Right renal cortex interstitium (tissue), 3 donors: ENCODE measurements at regions not wholly inside any gene's neighbourhood (a gene's known extent, or its start where the extent isn't known, plus 50 kb on each side); places are given as distances from the start of the nearest gene placed in this dataset.
"Not testable (repeated sequence)": the region's sequence is repeated elsewhere in the genome, so short reads cannot be mapped to it uniquely, and the experiment has no call there.

Experiments used
- DNase-seq, 3 donors: peaks; one replicate each; pipeline ENCODE4 v3.0.0-alpha.2; 2013; ENCODE audit warnings: low read depth in 3 of 3, low spot score in 2 of 3

DNA sequence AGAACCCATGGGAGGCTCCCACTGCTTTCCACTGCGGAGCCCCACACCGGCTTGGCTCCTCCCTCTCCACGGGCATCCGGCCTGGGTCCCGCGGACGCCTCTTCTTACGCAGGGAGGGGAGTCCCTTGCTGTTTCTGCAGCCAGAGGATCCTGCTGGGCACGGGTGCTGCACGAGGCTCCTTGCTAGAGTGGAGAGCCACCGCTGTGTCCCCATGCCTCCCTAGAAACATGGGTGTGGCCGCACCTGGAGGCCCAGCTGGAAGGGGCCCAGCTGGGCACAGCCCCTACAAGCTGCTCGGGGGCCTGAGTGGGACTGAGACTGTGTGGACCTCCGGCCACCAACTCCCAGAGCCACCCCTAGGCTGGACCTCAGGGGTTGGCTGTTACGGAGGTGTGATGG is 67.7 kb upstream of the GPC1 start:
- no peak for DNase-seq

DNA sequence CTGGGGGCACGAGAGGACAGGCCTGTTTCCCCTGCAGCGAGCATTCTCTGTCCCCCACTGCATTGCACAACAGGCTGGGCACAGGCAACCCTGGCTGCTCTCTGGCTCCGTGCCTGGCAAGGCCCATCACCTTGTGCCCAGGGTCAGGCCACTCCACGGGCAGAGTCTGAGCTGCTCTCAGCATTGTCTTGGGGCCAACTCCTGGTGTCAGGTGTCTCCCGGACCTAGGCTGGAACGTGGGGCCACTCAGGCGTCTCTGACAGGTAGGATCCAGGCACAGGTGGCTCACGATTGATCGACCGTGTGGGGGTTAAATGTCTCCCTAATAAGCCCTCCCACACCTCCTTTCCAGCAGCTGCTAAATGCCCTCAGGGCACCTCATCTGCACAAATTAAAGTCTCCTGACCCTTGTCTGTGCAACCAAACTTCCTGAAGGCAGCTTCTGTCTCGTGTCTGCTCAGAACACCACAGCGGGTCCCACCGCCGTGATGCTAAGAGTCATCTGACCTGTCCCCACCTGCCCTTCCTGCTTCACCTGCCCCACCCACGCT is 66.6 kb upstream of the GPC1 start:
- no peak for DNase-seq

GRCh38 chr2:240369335-240369734 is 66.1 kb upstream of the GPC1 start:
- DNase-seq, result no peak

GRCh38 chr2:240369801-240370585 is 65.5 kb upstream of the GPC1 start:
- DNase-seq, result no peak

DNA sequence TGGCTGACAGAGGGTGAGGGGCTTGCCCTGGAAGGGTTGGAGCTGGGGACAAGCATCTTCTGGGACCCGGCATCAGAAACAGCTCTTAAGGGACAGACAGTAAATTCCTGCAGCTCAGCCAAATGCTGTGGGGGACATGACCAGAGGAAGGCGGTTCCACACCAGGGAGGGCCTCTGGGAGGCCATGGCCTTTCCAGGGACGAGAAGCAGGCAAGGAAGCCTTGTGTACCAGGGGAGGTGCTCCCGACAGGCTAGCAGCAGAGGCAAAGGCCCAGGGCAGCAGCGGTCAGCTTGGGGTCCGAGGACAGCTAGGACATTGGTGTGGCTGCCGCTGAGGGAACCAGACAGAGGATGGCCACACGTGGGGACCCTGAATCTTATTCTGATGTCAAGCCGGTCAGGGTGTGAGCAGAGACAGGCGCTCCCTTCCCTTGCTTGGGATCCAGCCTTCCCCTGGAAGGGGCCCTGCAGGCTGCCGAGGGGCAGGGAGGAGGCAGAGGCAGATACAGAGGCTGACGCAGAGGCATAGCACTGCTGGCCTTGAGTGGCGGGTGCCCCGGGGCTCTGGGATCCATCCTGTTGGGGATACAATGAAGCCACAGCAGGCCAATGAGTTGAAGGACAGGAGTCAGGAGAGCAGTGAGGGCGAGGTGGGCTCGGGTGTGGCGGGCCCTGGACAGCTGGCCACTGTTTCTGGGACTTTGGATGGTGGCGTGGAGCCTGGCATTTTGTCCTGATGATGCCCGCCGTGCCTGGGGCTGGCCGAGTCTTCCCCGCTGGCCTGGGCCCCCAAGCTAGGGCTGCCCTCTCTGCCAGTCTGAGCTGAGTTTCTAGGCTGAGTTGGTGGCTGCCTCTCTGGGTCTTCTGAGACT is 64.1 kb upstream of the GPC1 start:
- no peak for DNase-seq

GRCh38 chr2:240372101-240372500 is 63.4 kb upstream of the GPC1 start:
- DNase-seq, result no peak

DNA sequence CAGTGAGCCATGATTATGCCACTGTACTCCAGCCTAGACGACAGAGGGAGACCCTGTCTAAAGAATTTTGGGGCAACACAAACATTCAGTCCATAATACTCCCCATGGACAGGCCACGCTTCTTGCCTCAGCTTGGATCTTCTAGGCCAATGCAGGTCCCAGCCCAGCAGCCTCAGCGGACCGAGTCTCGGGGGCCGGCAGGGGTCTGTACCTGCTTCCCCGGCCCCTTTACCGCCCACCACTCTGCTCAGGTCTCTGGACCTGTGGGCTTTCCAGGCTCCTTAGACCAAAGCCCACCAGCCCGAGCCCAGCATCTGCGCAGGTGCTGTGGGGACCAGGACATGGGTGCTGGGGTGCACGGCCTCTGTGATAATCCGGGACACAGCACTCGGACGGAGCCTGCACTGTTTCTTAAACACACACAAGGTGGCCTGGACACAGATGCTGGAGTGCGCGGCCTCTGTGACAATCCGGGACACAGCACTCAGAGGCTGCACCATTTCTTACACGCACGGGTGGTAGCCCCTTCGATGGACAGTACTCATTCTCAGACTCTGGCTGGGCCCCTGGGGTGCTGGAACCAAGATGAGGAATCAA is 62.1 kb upstream of the GPC1 start:
- DNase-seq, result no peak

DNA sequence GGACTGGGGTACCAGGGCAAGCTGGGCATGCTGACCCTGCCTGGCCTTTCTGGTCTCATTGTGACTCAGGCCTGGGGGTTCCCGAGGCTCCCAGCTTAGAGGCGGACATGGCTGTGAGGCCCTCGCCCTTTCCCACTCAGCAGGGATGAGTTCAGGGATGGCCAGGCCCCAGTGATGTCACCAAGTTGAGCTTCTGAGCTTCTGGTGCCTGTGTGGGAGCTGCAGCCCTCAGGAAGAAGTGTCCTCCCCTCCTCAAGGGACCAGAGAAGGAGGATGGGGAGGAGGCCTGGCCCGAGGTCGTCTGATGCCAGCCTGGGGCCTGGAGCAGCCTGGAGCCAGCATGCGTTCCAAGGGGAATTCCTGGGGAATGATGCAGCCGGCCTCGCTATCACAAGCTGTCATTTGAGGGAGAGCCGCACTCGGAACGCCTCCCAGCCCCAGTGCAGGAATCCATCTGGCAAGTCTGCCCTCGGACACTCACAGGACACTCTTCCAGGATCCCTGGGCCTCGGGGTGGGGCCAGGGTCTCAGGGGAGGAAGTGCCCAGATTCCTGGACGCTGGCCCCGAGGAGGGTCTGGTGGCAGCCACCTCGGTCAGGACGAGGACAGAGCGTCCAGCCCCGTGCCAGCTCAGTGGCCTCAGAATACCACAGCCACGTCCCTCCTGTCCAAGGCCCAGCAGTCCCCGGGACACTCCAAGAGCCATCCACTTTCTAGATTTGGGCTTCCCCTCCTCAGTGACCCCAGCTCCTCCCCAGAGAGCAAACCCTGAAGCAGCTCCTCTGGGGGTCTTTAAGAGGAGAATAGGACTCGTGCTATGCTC is 61.2 kb upstream of the GPC1 start:
- no peak for DNase-seq

DNA sequence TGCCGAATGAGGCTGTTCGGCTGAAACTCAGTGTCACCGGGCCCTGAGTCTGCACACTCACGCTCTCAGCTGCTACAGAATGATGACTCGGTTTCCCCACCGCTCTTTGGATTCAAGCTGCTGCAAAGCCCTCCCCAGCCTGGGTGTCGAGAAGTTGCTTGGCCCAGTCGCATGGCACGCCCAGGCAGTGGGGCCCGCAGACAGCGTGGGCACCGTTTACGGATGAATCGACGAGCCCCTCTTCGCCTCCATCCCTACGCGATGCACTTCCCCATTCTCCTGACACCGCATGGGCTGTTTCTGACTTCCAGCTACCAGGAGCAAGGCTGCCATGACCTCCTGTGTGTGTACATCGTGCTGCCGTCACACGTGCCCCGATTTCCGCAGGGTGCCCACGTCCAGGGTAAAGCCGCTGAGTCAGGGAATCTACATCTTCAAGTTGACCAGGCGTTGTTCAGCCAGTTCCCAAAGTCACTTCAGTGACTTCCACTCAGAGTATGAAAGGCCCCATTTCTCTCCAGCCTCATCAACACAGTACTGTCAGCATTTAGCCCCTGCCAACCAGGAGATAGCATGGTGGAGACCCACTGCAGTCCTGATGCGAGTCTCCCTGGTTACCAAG is 60.3 kb upstream of the GPC1 start:
- no peak for DNase-seq

DNA sequence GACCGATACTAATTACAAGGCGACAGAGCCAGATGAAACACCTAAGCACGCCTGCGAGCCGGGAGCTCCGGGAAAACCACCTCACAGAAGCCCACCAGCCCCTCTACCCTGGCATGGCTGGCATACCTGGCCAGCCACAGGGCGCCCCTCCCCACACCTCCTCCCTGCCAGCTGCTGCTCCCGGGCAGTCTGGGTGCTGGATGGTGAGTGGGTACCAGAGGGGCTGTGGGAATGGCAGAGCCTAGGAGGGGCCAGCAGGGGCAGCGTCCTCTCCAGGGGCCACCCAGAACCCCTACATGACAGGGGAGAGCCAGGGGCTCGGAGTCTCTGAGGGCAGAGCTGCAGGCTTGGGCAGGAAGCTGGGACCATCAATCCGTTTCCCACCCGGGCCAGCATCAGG is 58.7 kb upstream of the GPC1 start:
- DNase-seq, result no peak

DNA sequence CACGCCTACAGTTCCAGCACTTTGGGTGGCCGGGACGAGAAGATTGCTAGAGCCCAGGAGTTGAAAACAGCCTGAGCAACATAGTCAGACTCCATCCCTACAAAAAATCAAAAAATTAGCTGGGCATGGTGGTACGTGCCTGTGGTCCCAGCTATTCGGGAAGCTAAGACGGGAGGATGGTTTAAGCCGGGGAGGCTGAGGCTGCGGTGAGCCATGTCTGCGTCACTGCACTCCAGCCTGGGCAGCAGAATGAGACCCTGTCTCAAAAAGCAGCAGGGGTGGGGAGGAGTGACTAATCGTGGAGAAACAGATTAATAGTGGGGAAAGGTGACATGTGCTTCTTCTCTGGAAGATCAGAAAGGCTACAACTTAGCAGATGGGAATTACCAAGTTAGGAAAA is 58.1 kb upstream of the GPC1 start:
- no peak for DNase-seq

GRCh38 chr2:240379089-240379636 is 56.3 kb upstream of the GPC1 start:
- no peak for DNase-seq

DNA sequence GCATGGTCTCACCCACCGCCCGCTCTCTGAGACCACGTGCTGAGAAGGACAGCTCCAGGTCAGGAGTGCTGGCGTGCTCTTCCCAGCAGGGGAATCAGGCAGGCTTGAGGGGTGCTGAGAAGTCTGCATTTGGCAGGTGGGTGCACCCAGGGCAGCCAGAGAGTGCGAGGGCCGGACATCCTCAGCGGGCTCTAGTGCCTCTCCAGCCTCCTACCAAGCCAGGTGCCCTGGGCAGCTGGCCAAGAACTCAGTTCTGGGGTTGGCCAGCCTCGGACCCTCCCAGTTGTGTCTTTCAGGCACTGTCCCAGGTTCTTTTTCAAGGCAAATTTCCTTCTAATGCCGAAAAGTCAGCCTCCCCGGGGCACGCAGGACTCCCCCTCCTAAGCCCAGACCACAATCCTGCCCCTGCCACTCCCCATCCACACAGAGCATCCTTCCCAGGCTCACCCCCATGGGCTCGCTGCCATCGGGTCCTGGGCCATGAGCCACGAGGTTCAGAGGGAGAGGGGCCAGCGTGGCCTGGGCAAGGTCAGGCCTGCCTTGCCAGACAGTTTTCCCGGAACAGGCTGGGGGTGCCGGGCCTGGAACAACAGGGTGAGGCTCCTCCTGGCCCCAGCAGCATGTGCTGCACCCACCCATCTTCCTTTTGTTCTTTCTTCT is 52.2 kb upstream of the GPC1 start:
- DNase-seq, result no peak

DNA sequence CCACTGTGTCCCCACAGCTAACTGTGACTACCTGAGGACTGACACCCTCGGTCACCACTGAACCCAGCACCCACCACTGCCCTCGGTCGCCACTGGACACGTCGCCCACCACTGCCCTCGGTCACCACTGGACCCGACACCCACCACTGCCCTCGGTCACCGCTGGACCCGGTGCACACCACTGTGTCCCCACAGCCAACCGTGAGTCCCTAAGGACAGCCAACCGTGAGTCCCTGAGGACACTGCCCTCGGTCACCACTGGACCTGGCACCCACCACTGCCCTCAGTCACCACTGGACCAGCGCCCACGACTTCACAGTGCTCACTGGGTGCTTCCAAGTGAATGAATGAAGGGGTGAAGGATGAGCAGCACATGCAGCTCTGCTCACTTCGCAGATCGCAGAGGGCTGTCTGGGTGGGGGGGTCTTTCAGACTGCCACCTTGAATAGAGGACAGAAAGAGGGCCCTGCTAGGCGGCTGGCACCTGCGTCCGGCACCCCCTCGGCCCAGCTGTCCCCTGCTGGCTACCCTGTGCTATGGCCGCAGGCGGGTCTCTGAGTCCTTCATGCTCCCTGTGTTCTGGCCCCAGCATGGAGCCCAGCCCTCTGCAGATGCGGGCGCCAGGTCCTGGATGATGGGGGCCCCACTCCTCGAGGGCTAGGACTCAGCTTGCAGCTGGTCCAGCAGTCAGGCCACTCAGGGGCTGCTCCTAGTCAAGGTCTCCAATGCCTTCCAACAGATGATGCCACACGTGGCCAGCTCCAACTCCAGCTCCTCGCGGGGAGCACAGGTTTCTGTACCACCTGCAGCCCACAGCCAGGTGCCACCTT is 51.4 kb upstream of the GPC1 start:
- no peak for DNase-seq

DNA sequence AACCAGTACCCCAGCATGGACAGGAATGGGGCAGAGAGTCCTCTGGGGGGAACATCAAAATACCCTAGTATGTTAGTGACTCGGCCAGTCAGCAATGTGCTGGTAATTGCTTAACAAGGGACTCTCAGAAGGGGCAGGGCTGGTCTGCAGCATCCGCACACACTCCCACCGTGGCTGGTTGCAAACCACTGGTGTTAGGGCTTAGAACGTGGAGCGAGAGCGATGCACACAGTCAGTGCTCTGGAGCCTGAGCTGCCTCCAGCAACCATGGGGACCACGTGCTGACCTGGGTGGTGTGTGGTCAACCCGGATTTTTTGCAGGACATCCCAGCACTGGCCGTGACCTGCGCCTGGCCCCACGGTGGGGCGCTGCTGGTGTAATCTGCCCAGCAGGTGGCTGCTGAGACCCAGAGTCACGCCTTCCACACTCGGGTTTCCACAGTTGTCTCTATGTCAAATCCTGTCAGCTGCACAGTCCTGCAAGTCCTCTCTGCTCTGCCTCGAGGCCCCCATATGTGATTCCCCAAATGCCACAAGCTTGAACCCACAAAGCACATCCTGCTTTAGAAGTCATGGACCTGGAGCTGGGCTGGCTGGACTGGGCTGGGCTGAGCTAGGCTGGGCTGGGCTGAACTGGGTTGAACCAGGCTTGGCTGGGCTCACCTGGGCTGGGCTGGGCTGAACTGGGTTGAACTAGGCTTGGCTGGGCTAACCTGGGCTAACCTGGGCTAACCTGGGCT is 50.6 kb upstream of the GPC1 start:
- no peak for DNase-seq

GRCh38 chr2:240385451-240386161 is 49.9 kb upstream of the GPC1 start:
- DNase-seq, result not testable (repeated sequence)
